Suprapubic skin (tissue), 4 donors: ENCODE measurements at regions not wholly inside any gene's neighbourhood (a gene's known extent, or its start where the extent isn't known, plus 50 kb on each side); places are given as distances from the start of the nearest gene placed in this dataset.

ENCODE experiments used
- DNase-seq, 2 donors: peaks; one replicate each; pipeline ENCODE4 v3.0.0-alpha.2; 2019; ENCODE audit warnings: low spot score in 2 of 2
- H3K27ac ChIP-seq: fragments of 200-600 bp; sonication (generic); one replicate; pipeline ENCODE4 v1.5.1; 2019
- H3K27me3 ChIP-seq: fragments of 200-600 bp; sonication (generic); one replicate; pipeline ENCODE4 v1.5.1; 2019
- H3K36me3 ChIP-seq: fragments of 200-600 bp; sonication (generic); one replicate; pipeline ENCODE4 v1.5.1; 2019
- H3K4me1 ChIP-seq: fragments of 200-600 bp; sonication (generic); one replicate; pipeline ENCODE4 v1.5.1; 2019
- H3K4me3 ChIP-seq: fragments of 200-600 bp; sonication (generic); one replicate; pipeline ENCODE4 v1.5.1; 2019; ENCODE audit warnings: mild to moderate bottlenecking
- H3K9me3 ChIP-seq: fragments of 200-600 bp; sonication (generic); one replicate; pipeline ENCODE4 v1.5.1; 2019
- EP300 ChIP-seq: sonication (generic); formaldehyde crosslinking; IDR thresholded peaks from one replicate; pipeline ENCODE4 v1.6.1; 2017; ENCODE audit warnings: antibody characterized with exemption
- POLR2A ChIP-seq, 2 donors: fragments of 450-650 bp; IDR thresholded peaks; one replicate each; pipeline ENCODE4 v1.6.1; 2017; ENCODE audit warnings: antibody characterized with exemption in 2 of 2, mild to moderate bottlenecking in 2 of 2, moderate library complexity in 2 of 2
- POLR2AphosphoS5 ChIP-seq, 3 donors: sonication (generic); formaldehyde crosslinking; IDR thresholded peaks; one replicate each; pipeline ENCODE4 v1.6.1; 2017; ENCODE audit warnings: antibody characterized with exemption in 3 of 3
- WGBS: methylation state at CpG from one replicate; pipeline ENCODE4 v1.1.5; 2018; 5-methylcytosine and 5-hydroxymethylcytosine counted together
- TF ChIP-seq, protein P1 (sequence below), 2 donors: fragments of 200-600 bp in 1 of 2; fragments of 450-650 bp in 1 of 2; sonication (generic) in 1 of 2; IDR thresholded peaks; one replicate each; pipeline ENCODE4 v1.5.1; 2016 to 2019; ENCODE audit warnings: antibody characterized with exemption in 2 of 2, mild to moderate bottlenecking in 1 of 2, moderate library complexity in 1 of 2

GRCh38 chr20:10898552-10898951 lies 224.8 kb upstream of the JAG1 start:
- TF ChIP-seq, protein P1, sequence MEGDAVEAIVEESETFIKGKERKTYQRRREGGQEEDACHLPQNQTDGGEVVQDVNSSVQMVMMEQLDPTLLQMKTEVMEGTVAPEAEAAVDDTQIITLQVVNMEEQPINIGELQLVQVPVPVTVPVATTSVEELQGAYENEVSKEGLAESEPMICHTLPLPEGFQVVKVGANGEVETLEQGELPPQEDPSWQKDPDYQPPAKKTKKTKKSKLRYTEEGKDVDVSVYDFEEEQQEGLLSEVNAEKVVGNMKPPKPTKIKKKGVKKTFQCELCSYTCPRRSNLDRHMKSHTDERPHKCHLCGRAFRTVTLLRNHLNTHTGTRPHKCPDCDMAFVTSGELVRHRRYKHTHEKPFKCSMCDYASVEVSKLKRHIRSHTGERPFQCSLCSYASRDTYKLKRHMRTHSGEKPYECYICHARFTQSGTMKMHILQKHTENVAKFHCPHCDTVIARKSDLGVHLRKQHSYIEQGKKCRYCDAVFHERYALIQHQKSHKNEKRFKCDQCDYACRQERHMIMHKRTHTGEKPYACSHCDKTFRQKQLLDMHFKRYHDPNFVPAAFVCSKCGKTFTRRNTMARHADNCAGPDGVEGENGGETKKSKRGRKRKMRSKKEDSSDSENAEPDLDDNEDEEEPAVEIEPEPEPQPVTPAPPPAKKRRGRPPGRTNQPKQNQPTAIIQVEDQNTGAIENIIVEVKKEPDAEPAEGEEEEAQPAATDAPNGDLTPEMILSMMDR (IDR thresholded peaks at IDR 0.05) = no peak
- TF ChIP-seq POLR2AphosphoS5 (IDR thresholded peaks at IDR 0.05) = no peak
- no peak for TF ChIP-seq EP300
- no peak for TF ChIP-seq POLR2A (IDR thresholded peaks at IDR 0.05)
- Histone ChIP-seq H3K27ac (no peak overlapping the region), H3K27me3 (no peaks in the 10 kb centered on the region), H3K4me1 (peaks cover 17% of the 10 kb centered on the region), H3K36me3 (no peaks in the 10 kb centered on the region), H3K9me3 (no peaks in the 10 kb centered on the region), H3K4me3 (no peak overlapping the region)
- DNase-seq = no peak
- 96% methylated on average over 1 of the region's 1 CpG for WGBS

DNA sequence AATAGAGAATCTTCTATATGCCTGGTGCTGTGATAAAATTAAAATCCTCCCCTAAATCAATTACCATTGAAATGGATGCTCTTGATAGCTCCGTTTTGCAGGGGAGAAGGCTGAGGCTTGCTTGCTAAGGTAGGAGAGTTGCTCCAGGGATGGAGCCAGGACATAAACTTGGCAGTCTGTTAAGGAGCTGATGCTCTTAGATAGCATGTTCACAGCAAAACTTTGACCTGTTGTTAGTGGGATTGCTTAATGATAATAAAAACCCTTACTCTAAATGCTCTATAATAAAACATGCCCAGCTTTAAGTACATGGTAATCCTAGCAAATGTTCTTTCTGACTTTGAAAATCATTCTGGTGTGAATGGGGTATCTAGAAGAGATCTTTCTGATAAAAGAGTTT lies 228.4 kb upstream of the JAG1 start:
- peaks cover 10% of the 10 kb centered on the region for H3K4me1 ChIP-seq
- 44% methylated on average over 1 of the region's 1 CpG for WGBS
- no peak for DNase-seq
- H3K36me3 ChIP-seq = no peaks in the 10 kb centered on the region
- TF ChIP-seq, protein P1 (IDR thresholded peaks at IDR 0.05) = no peak
- TF ChIP-seq POLR2AphosphoS5 (IDR thresholded peaks at IDR 0.05) (no peak), POLR2A (IDR thresholded peaks at IDR 0.05) (no peak), EP300 (no peak)
- H3K27ac ChIP-seq = no peak overlapping the region
- no peaks in the 10 kb centered on the region for H3K9me3 ChIP-seq
- H3K27me3 ChIP-seq = no peaks in the 10 kb centered on the region
- H3K4me3 ChIP-seq = no peak overlapping the region

DNA sequence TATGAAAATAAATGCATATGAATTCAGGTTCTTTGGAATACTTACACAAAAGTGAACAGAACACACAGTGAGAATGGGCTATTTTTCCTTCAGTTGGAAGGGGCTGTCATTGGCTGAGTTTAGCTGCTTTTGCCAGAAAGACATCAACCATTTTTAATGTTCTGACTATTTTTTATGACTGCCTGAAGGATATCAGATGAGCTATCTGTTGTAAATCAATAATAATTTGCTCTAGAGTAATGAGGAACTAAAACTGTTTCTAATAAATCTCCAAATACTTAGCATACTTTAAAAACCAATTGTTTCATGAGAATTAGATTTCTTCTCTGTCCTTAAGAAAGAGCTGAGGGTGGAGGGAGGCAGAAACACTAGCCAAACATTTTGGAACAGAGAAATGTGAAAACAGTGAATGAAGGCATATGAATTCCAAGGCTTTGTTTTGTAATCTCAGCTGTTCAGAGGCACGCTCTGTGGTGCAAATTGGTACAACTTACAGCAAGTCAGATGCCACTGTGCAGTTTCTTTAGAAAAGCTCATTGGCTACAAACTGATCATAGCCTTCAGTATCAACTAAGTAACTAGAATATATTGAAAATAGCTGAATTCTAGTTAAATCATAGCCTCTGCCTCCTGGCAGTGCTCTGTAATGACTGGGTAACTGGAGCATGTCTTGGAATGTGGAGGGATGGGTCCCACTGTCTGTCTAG lies 228.9 kb upstream of the JAG1 start:
- DNase-seq = no peak
- Histone ChIP-seq H3K4me1 (peaks cover 10% of the 10 kb centered on the region), H3K9me3 (no peaks in the 10 kb centered on the region), H3K27me3 (no peaks in the 10 kb centered on the region), H3K27ac (no peak overlapping the region), H3K4me3 (no peak overlapping the region), H3K36me3 (no peaks in the 10 kb centered on the region)
- TF ChIP-seq, protein P1 (IDR thresholded peaks at IDR 0.05) = no peak
- peak in 1 of 3 donors; percentile 39 for TF ChIP-seq POLR2AphosphoS5 (IDR thresholded peaks at IDR 0.05)
- WGBS = 35% methylated on average over 1 of the region's 1 CpG

DNA sequence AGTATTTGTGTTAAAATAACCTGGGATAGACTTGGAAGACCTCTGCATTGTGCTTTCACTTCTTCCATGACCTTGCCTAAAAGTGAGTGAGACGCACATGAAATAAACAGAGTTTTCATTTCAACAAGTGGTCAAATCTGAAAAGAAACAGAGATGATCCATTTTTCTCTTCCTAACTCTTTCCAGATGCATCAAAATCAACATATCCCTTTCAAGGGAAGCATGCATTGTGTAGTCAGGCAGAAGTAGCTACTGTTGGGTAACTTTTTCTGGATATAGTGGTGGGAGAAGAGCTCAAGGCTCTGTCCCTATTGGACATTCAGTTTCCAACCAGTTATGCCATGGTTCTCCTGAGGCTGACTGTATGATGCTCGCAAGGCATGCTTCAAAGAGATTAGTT lies 233.0 kb upstream of the JAG1 start:
- no peak for DNase-seq
- Histone ChIP-seq H3K9me3 (no peaks in the 10 kb centered on the region), H3K4me1 (peaks cover 24% of the 10 kb centered on the region), H3K27ac (no peak overlapping the region), H3K4me3 (no peak overlapping the region), H3K36me3 (no peaks in the 10 kb centered on the region), H3K27me3 (no peaks in the 10 kb centered on the region)
- TF ChIP-seq, protein P1 (IDR thresholded peaks at IDR 0.05) = no peak
- WGBS = 76% methylated on average over 2 of the region's 2 CpGs

GRCh38 chr20:10909803-10910202 lies 236.0 kb upstream of the JAG1 start:
- H3K36me3 ChIP-seq = no peaks in the 10 kb centered on the region
- H3K27ac ChIP-seq = no peak overlapping the region
- no peaks in the 10 kb centered on the region for H3K9me3 ChIP-seq
- H3K4me3 ChIP-seq = no peak overlapping the region
- peaks cover 14% of the 10 kb centered on the region for H3K4me1 ChIP-seq
- no peak for DNase-seq
- no peaks in the 10 kb centered on the region for H3K27me3 ChIP-seq
- TF ChIP-seq POLR2AphosphoS5 (IDR thresholded peaks at IDR 0.05) = no peak
- no peak for TF ChIP-seq EP300
